ENCODE measurements at regions not wholly inside any gene's neighbourhood (a gene's known extent, or its start where the extent isn't known, plus 50 kb on each side); places are given as distances from the start of the nearest gene placed in this dataset.

DNA sequence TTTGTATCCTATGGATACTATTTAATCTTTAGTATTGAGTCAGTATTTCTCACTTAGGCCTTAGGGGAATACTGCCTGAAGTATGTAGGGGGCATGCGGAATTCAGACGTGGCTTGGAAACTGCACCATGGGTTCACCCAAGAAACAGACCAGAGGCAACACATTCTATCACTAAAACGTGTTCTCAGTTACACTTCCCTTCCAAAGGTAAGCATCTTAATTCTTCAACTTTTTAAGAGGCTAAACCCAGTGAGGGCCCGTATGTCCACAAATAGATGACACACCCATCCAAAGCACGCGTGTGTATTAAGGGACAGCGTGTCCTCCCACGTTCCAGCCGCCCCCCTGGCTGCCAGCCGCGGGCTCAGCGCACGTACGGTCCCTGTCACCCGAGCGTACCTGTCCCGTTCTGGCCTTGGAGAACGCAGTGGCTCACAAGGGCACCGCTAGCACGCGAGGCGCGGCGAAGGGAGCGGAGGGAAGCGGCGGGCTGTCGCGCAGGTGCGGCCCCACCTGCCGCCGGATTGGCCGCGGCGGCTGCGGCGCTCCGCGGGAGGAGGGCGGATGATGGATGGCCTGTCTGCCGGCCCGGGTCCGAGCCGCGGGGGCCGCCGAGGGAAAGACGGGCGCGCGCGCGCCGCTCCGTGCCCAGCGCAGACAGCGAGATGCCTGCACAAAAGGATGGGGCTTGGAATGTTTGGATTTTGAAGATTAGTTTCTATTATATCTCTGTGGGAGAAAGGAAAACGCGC, 1003.9 kb upstream of the NR2F2 start (continued):
- TF ChIP-seq POLR2A (IDR thresholded peaks at IDR 0.05; ENCODE audit: control extremely low read depth in 1 of 2, low read depth in 2 of 2, low read length in 2 of 2) (no peak), NANOG (IDR thresholded peaks at IDR 0.05; ENCODE audit: insufficient read depth, low read depth, low read length, poor library complexity, severe bottlenecking) (no peak), GABPA (IDR thresholded peaks at IDR 0.05; ENCODE audit: borderline replicate concordance, insufficient read depth, low read length) (no peak), TCF12 (IDR thresholded peaks at IDR 0.05; ENCODE audit: low read depth, low read length) (no peak)

All from H1 (cell line).